ENCODE measurements at regions not wholly inside any gene's neighbourhood (a gene's known extent, or its start where the extent isn't known, plus 50 kb on each side); places are given as distances from the start of the nearest gene placed in this dataset.

DNA sequence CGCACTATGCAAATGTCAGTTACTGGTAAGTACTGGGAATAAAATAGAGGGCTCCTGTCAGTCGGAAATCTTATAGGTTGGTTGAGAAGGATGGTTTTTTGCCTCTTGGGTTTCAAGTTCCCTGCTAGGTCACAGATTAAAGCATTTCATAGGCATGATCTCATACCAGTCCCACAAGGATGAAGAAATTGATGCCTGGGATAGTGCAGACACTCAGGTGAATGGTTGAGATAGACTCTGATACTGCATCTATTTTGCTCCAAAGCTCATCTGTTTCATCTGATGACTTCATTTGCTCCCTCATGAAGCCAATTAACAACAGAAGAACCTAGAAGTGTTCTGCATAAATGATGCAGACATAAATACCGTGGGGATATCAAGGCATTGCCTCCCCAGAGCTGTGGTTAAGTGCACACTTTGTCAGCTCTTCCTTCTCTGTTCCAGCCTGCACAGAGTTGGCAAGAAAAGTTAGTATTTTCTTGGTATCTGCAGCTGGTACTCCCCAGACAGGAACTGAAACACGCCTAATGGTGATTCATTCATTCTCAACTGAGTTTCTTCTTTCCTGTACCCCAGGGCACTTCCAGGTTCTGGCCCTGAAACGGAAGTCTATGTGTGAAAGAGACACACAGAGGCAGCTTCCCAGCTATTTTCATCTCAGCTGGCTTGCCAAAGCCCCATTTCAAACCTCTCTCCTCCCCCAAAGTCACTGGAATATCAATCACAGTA is 418.3 kb upstream of the SALL1 start:
- Histone ChIP-seq H3K4me1 (ENCODE audit: control insufficient read depth, insufficient read depth, low read length) (no peaks in the 10 kb centered on the region), H3K36me3 (ENCODE audit: control insufficient read depth, insufficient read depth, low read length) (no peaks in the 10 kb centered on the region), H3K4me3 (ENCODE audit: low read length) (no peak overlapping the region), H3K27me3 (ENCODE audit: control insufficient read depth, insufficient read depth, low read length) (no peaks in the 10 kb centered on the region), H3K27ac (ENCODE audit: low read length) (no peak overlapping the region), H3K9me3 (replicated peaks; ENCODE audit: control insufficient read depth, low read depth, low read length) (no peaks in the 10 kb centered on the region)
- peak; percentile 65 for DNase-seq
- WGBS (ENCODE audit: insufficient coverage) = 52% methylated on average over 4 of the region's 5 CpGs

DNA sequence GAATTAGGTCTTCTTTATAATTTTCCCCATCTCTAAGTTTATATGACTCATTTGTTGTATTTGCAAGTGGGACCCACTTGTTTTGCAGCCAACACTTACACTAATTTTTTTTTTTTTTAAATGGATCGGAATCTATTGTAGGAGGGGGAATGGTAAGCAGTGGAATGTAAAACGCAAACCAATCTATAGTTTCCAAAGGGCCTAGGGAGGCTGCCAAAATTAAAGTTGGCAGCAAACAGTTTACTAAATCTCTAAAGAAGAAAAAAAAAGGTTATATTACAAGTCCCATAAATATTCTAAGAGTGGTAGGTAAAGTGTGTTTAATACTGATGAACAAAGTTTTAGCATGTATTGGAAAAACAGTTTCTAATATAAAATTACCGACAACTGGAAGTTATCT is 416.8 kb upstream of the SALL1 start:
- Histone ChIP-seq H3K4me3 (ENCODE audit: low read length) (no peak overlapping the region), H3K9me3 (replicated peaks; ENCODE audit: control insufficient read depth, low read depth, low read length) (no peaks in the 10 kb centered on the region), H3K27ac (ENCODE audit: low read length) (no peak overlapping the region), H3K36me3 (ENCODE audit: control insufficient read depth, insufficient read depth, low read length) (no peaks in the 10 kb centered on the region), H3K27me3 (ENCODE audit: control insufficient read depth, insufficient read depth, low read length) (no peaks in the 10 kb centered on the region), H3K4me1 (ENCODE audit: control insufficient read depth, insufficient read depth, low read length) (no peaks in the 10 kb centered on the region)
- WGBS (ENCODE audit: insufficient coverage) = no CpG with 5 or more reads among the region's 3 CpGs
- peak; percentile 53 for DNase-seq

DNA sequence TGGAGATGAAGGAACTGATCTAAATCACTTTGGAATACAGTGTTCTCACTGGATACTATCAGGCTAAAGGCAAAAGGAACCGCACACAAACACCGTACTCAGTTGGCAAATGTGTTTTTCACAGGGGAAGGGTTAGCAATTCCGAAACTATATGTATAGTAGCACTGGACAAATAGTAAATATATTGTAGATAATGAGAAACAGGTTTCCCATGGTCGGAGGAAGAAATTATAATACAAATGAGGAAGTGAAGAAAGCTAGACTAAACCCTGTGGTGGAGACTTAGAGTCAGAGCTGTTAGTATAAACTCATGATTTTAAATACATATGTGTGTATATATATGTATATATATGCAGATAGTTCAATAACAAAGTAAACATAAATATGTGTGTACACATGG is 414.1 kb upstream of the SALL1 start:
- no peak overlapping the region for H3K4me3 ChIP-seq (ENCODE audit: low read length)
- H3K27me3 ChIP-seq (ENCODE audit: control insufficient read depth, insufficient read depth, low read length) = no peaks in the 10 kb centered on the region
- no peaks in the 10 kb centered on the region for H3K4me1 ChIP-seq (ENCODE audit: control insufficient read depth, insufficient read depth, low read length)
- WGBS (ENCODE audit: insufficient coverage) = no CpG with 5 or more reads among the region's 4 CpGs
- no peaks in the 10 kb centered on the region for H3K36me3 ChIP-seq (ENCODE audit: control insufficient read depth, insufficient read depth, low read length)
- H3K9me3 ChIP-seq (replicated peaks; ENCODE audit: control insufficient read depth, low read depth, low read length) = no peaks in the 10 kb centered on the region
- DNase-seq = no peak
- no peak overlapping the region for H3K27ac ChIP-seq (ENCODE audit: low read length)

DNA sequence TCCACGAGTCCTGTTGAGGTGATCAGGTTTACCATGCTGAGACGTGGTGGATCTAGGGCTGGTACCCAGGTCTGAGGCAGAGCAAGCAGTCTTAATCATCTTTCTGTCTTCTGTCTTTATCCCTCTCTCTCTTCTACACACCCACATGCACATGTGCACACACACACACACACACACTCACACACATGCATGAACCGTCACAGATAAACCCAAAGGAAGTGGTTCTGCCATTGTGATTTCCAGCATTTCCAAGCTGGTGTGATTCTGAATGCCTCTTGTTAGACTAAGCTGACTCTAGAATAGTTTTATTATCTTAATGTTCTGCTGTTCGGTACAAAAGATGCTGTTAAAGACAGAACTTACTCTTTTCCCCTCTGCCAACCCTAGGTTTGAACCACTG is 411.8 kb upstream of the SALL1 start:
- Histone ChIP-seq H3K27me3 (ENCODE audit: control insufficient read depth, insufficient read depth, low read length) (no peaks in the 10 kb centered on the region), H3K4me3 (ENCODE audit: low read length) (no peak overlapping the region), H3K36me3 (ENCODE audit: control insufficient read depth, insufficient read depth, low read length) (no peaks in the 10 kb centered on the region), H3K9me3 (replicated peaks; ENCODE audit: control insufficient read depth, low read depth, low read length) (no peaks in the 10 kb centered on the region), H3K4me1 (ENCODE audit: control insufficient read depth, insufficient read depth, low read length) (no peaks in the 10 kb centered on the region), H3K27ac (ENCODE audit: low read length) (no peak overlapping the region)
- 92% methylated on average over 2 of the region's 4 CpGs for WGBS (ENCODE audit: insufficient coverage)
- DNase-seq = no peak

DNA sequence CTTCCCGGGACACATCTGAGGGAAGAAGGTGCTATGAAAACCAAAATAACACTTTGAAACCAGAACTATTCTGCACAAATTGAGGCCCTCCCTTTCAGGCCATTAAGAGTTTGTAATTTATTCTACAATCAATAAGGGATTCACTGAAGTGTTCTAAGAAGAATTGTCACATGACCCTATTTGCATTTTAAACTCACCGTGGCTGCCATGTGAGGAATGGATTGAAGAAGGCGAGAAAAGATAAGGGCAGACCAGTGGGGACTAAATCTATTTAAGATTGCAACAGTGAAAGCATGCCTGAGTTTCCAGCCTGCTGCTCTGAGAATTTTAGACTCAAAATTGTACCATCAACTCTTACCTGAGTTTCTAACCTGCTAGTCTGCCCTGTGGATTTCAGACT is 408.8 kb upstream of the SALL1 start:
- Histone ChIP-seq H3K9me3 (replicated peaks; ENCODE audit: control insufficient read depth, low read depth, low read length) (no peaks in the 10 kb centered on the region), H3K4me1 (ENCODE audit: control insufficient read depth, insufficient read depth, low read length) (peaks cover 7% of the 10 kb centered on the region), H3K27ac (ENCODE audit: low read length) (no peak overlapping the region), H3K4me3 (ENCODE audit: low read length) (no peak overlapping the region), H3K27me3 (ENCODE audit: control insufficient read depth, insufficient read depth, low read length) (no peaks in the 10 kb centered on the region), H3K36me3 (ENCODE audit: control insufficient read depth, insufficient read depth, low read length) (no peaks in the 10 kb centered on the region)
- WGBS (ENCODE audit: insufficient coverage) = no CpG with 5 or more reads among the region's 3 CpGs
- no peak for DNase-seq

DNA sequence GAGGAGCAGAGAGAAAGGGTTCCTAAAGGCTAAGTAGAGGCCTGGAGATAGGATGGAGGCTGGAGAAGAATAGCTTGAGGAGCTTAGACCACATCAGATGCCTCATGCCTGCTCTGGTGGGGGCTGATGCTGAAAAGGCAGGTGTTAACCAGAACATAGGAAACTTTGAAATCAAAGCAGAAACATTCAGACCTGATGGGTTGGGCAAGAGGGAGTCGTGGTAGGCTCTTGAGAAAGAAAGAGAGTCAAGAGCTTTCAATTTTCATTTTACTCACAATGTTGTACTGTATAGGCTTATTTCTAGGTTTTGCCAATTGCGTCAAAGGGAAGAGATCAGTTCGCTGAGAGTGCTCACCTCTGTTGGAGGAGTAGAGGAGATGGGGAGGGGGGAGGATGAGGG is 406.6 kb upstream of the SALL1 start:
- 87% methylated on average over 2 of the region's 3 CpGs for WGBS (ENCODE audit: insufficient coverage)
- no peaks in the 10 kb centered on the region for H3K27me3 ChIP-seq (ENCODE audit: control insufficient read depth, insufficient read depth, low read length)
- H3K4me1 ChIP-seq (ENCODE audit: control insufficient read depth, insufficient read depth, low read length) = peaks cover 7% of the 10 kb centered on the region
- H3K4me3 ChIP-seq (ENCODE audit: low read length) = no peak overlapping the region
- no peaks in the 10 kb centered on the region for H3K36me3 ChIP-seq (ENCODE audit: control insufficient read depth, insufficient read depth, low read length)
- no peak overlapping the region for H3K27ac ChIP-seq (ENCODE audit: low read length)
- no peak for DNase-seq
- no peaks in the 10 kb centered on the region for H3K9me3 ChIP-seq (replicated peaks; ENCODE audit: control insufficient read depth, low read depth, low read length)

DNA sequence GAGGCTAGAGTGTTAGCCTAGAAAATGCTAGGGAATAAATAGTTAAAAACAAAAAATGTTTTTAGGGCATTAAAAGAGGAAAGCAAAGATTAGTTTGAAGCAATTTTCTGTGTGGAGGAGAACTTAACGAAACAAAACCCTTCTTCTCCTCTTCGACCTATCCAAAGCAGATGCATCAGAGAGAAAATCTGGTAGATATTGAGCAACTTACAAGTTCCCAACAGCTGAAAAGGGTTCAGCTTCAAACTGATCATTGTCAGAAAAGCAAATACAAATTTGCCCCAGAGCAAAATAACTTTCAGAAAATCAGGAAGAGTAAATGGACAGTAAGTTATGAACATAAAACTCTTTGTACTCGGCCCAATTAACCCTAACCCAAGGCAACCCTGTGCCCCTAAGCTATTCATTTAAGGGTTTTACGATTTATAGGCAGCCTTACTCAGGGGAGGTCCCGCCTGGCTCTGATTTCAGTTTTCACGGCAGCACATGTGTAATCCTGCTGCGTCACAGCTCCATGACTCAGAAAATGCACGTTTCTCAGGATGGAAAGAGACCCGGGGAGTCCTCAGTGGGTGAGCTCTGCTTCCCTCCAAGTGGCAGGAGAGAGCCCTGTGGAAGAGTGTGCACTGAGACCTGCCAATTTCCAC is 405.7 kb upstream of the SALL1 start:
- 30% methylated on average over 2 of the region's 9 CpGs for WGBS (ENCODE audit: insufficient coverage)
- Histone ChIP-seq H3K27me3 (ENCODE audit: control insufficient read depth, insufficient read depth, low read length) (no peaks in the 10 kb centered on the region), H3K4me3 (ENCODE audit: low read length) (no peak overlapping the region), H3K4me1 (ENCODE audit: control insufficient read depth, insufficient read depth, low read length) (peaks cover 7% of the 10 kb centered on the region), H3K27ac (ENCODE audit: low read length) (peak overlapping the region; percentile 13), H3K9me3 (replicated peaks; ENCODE audit: control insufficient read depth, low read depth, low read length) (no peaks in the 10 kb centered on the region), H3K36me3 (ENCODE audit: control insufficient read depth, insufficient read depth, low read length) (no peaks in the 10 kb centered on the region)
- DNase-seq = peak; percentile 89

DNA sequence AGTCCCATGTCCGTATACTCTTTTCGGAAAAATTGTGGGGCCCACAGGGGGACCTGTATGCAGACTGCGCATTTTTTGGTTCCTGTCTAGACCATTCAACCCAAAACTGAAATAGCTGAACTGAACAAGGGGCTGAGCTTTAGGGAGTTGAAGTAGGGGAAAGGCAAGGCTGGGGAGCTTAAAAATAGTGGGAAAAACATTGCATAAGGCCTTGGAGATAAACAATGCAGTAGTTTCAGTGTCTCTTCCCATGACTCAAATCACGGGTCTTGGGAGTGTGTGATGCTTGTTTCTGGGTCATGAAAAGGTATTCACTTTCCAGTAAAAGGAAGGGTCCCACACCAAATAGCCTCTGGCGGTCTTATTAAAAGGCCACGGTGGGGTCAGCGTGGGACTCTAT is 402.8 kb upstream of the SALL1 start:
- WGBS (ENCODE audit: insufficient coverage) = 100% methylated on average over 5 of the region's 7 CpGs
- H3K4me1 ChIP-seq (ENCODE audit: control insufficient read depth, insufficient read depth, low read length) = peaks cover 7% of the 10 kb centered on the region
- DNase-seq = no peak
- no peaks in the 10 kb centered on the region for H3K9me3 ChIP-seq (replicated peaks; ENCODE audit: control insufficient read depth, low read depth, low read length)
- no peak overlapping the region for H3K27ac ChIP-seq (ENCODE audit: low read length)
- no peak overlapping the region for H3K4me3 ChIP-seq (ENCODE audit: low read length)
- H3K27me3 ChIP-seq (ENCODE audit: control insufficient read depth, insufficient read depth, low read length) = no peaks in the 10 kb centered on the region
- H3K36me3 ChIP-seq (ENCODE audit: control insufficient read depth, insufficient read depth, low read length) = no peaks in the 10 kb centered on the region

DNA sequence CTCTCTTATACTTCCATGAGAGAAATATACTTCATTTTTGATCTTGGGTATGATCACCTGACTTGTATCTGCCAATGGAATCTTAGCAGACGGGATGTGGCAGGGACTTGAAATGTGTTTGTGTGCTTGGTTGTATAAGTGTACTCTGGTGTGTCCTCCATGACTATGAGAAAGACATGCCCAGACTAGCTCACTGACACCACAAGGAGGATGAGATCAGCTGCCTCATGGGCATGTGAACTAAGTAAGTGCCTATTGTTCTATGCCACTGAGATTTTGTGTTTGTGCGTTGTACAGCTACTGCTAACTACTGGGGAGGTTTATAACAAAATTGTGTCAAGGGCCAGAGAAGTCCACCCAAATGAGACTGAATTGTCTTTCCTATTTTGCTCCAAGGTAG is 402.2 kb upstream of the SALL1 start:
- H3K27me3 ChIP-seq (ENCODE audit: control insufficient read depth, insufficient read depth, low read length) = no peaks in the 10 kb centered on the region
- H3K9me3 ChIP-seq (replicated peaks; ENCODE audit: control insufficient read depth, low read depth, low read length) = no peaks in the 10 kb centered on the region
- H3K4me1 ChIP-seq (ENCODE audit: control insufficient read depth, insufficient read depth, low read length) = peaks cover 7% of the 10 kb centered on the region
- no peak overlapping the region for H3K27ac ChIP-seq (ENCODE audit: low read length)
- H3K4me3 ChIP-seq (ENCODE audit: low read length) = no peak overlapping the region
- no peak for DNase-seq
- H3K36me3 ChIP-seq (ENCODE audit: control insufficient read depth, insufficient read depth, low read length) = no peaks in the 10 kb centered on the region
- 79% methylated on average over 2 of the region's 2 CpGs for WGBS (ENCODE audit: insufficient coverage)

DNA sequence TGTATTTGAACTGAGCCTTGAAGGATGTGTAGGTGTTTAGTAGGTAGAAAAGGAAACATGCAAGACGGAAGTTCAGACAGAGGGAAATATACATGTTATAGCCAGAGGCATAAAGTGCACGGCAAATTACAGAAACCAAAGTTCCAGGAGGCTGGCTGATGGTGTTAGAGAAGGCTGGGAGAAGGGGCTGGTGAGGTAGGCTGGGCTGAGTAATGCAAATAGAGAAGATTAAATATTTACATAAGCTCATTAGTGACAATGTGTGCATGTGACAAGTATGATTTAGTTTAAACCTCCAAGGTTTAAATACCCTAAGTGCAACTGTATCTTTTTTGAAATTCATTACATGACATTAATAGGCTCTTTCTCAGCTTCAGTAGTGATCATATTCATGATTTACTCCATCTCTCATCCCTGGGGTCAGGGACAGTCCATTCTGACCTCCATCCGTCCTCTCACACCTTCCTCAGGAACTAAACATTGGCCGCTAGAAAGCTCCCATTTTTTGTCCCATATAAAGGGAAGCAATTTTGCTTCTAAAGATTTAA is 399.8 kb upstream of the SALL1 start:
- Histone ChIP-seq H3K36me3 (ENCODE audit: control insufficient read depth, insufficient read depth, low read length) (no peaks in the 10 kb centered on the region), H3K9me3 (replicated peaks; ENCODE audit: control insufficient read depth, low read depth, low read length) (no peaks in the 10 kb centered on the region), H3K4me3 (ENCODE audit: low read length) (no peak overlapping the region), H3K27me3 (ENCODE audit: control insufficient read depth, insufficient read depth, low read length) (no peaks in the 10 kb centered on the region), H3K4me1 (ENCODE audit: control insufficient read depth, insufficient read depth, low read length) (no peaks in the 10 kb centered on the region), H3K27ac (ENCODE audit: low read length) (no peak overlapping the region)
- WGBS (ENCODE audit: insufficient coverage) = 68% methylated on average over 2 of the region's 4 CpGs
- no peak for DNase-seq
